Kidney capillary endothelial cell (primary cell): ENCODE measurements at regions not wholly inside any gene's neighbourhood (a gene's known extent, or its start where the extent isn't known, plus 50 kb on each side); places are given as distances from the start of the nearest gene placed in this dataset.
A peak's percentile ranks its signal among the peaks of the same experiment; 100 is the strongest.
"Not testable (repeated sequence)": the region's sequence is repeated elsewhere in the genome, so short reads cannot be mapped to it uniquely, and the experiment has no call there.

Source experiments
- DNase-seq: peaks from one replicate; pipeline ENCODE4 v3.0.0-alpha.2; 2018; ENCODE audit warnings: low spot score

GRCh38 chr6:71603021-71603420 is 283.3 kb upstream of the RIMS1 start:
- DNase-seq = no peak

GRCh38 chr6:71608646-71609045 is 277.7 kb upstream of the RIMS1 start:
- no peak for DNase-seq

DNA sequence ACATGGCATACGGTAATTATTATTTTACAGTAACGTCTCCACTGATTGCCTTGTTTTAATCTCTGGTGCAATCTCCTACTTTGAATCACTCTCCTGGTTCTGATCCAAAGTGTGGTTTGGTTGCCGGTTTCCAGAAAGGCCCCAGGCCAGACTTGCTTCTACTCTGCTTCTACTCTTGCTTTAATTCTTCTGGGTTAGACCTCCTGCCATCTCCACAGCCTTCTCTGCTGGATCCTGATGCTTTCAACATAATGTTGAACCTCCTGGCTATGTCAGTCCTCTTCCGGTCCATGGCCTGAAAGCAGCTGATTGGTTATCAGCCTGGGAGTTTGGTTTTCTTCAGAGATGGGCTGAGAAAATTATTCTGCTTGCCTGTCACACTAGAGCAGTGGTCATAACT is 266.5 kb upstream of the RIMS1 start:
- DNase-seq = no peak

GRCh38 chr6:71621918-71622519 is 264.3 kb upstream of the RIMS1 start:
- DNase-seq = peak; percentile 38

- no peak for DNase-seq
These were observed 244.2 kb upstream of the RIMS1 start for GRCh38 chr6:71642120-71642519.

DNA sequence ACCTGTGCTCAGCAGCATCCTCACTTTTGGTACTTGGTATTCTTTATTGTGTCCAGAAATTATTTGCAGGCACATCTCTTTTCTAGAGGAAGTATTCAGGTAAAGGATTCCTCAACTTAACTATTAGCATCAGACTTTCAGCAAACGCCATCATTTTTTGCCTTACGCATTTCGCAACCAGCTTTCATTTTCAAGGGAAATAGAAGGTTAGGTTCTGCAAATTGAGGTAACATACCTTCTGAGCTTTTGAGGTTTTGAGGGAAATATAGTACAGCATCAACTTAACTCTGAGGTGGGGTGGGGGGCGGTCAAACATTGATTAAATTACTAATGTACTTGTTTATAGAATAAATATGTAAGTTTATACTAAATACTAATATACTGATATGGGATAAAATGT is 243.6 kb upstream of the RIMS1 start:
- DNase-seq = no peak

DNA sequence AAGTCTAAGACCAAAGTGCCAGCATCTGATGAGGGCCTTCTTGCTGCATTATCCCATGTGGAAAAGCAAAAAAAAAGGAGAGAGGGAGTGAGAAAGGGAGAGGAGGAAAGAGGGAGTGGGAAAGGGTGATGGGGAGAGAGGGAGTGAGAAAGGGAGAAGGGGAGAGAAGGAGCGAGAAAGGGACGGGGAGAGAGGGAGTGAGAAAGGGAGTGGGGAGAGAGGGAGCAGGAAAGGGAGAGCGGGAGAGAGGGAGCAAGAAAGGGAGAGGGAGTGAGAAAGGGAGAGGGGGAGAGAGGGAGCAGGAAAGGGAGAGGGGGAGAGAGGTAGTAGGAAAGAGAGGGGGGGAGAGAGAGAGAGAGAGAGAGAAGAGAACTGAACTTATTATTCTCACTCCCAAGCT is 241.1 kb upstream of the RIMS1 start:
- DNase-seq = no peak

- DNase-seq = no peak
These were observed 236.4 kb upstream of the RIMS1 start for GRCh38 chr6:71649915-71650314.

DNA sequence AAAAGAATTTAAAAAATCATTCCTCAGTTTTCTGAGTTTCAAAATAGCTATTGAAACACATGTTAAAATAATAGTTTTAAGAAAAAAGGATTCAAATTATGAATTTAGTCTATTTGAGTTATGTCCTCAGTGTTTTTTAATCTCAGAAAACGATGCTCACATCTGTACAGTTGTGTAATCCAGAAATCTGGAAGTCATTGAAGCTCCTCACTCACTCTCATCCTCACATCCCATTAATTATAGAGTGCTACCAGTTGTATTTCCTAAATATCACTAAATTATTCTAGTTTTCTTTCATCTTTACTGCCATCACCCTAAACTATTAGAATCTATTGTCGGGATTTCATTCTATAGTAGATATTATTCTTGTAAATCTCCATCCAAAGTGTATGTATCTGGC is 234.7 kb upstream of the RIMS1 start:
- no peak for DNase-seq

DNA sequence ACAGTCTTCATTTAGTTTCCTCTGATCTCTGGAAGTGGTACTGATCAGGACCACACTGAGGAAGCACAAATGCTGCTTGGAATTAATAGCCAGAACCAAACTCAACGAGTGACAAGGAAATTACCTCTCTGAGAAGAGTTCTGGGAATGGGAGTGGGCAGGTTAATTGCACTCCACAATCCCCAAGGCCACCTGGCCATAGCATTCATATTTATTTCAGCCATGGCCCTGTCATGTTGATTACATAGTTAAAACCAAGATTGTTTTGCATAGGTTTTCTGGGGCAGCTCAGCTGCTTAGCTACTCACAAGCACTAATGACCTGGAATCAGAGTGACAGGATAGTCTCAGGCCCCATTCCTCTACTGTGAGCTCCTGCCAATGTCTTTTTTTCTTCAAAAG is 230.2 kb upstream of the RIMS1 start:
- DNase-seq = no peak

GRCh38 chr6:71665931-71666330 is 220.4 kb upstream of the RIMS1 start:
- DNase-seq = no peak

DNA sequence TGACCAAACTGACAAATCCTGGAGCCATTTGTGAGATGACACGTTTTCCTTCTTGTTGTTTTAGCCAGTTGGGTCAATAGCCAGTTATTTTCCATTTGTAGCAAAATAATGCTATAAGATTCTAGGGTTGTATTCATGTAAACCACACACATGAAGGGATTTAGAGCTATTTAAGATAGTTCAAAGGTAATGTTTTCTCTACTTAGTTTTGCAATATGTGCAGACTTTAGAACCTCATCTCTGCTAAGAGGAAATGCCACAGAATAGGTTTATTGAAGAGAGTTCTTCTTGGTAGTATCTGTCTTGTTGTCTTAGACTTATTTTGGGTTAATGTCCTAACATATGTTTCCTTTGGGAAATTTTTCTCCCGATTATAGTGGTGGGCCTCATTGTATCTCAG is 213.5 kb upstream of the RIMS1 start:
- DNase-seq = no peak

- no peak for DNase-seq
These were observed 211.0 kb upstream of the RIMS1 start for GRCh38 chr6:71675386-71675785.

DNA sequence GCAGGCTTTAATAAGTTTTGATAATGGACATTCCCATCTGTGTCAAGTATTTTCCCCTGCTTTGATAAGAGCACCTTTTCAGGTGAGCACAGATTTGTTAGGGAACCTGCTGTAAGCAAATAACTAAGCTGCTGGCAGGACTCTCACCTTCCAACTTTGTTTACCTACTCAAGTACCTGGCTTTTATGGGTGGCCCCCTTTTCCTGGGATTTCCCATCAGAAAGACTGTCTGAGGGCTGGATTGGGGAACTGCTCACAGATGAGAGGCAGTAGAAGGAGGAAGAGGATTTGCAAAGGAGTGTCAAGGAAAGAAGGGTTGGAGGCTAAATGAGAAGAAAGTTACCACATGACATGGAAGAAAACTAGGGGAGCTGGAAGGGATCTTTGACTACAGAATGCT is 210.1 kb upstream of the RIMS1 start:
- no peak for DNase-seq

GRCh38 chr6:71678091-71678490 is 208.3 kb upstream of the RIMS1 start:
- no peak for DNase-seq

GRCh38 chr6:71681234-71681867 is 205.0 kb upstream of the RIMS1 start:
- DNase-seq = no peak

DNA sequence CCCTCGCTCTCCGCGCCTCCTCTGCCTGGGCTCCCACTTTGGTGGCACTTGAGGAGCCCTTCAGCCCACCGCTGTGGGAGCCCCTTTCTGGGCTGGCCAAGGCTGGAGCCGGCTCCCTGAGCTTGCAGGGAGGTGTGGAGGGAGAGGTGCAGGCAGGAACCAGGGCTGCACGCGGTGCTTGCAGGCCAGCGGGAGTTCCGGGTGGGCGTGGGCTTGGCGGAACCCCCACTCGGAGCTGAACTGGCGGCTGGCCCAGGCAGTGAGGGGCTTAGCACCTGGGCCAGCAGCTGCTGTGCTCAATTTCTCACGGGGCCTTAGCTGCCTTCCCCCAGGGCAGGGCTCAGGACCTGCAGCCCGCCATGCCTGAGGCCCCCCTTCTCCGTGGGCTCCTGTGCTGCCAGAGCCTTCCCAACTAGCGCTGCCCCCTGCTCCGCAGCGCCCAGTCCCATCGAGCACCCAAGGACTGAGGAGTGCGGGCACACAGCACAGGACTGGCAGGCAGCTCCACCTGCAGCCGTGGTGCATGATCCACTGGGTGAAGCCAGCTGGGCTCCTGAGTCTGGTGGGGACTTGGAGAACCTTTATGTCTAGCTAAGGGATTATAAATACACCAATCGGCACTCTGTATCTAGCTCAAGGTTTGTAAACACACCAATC is 200.2 kb upstream of the RIMS1 start:
- not testable (repeated sequence) for DNase-seq

GRCh38 chr6:71698702-71699101 is 187.6 kb upstream of the RIMS1 start:
- DNase-seq = no peak

DNA sequence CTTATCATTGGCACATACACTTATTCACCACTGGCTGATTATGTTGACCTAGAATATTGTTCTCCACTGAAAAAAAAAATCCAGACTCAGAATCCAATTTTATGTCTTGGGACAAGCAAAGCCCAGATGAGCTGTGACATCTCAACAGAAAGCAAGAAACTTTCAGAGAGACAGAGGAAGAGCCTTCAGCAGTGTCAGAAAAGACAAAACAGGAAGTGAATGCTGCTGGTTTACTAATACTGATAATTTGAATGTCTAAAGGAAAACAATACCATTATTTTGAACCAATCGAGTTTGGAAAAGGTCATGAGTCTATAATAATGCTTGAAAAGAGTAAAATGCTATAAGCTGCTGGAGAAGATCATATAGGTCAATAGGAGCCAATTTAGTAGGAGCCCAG is 179.8 kb upstream of the RIMS1 start:
- DNase-seq = no peak

- DNase-seq = no peak
These were observed 179.3 kb upstream of the RIMS1 start for GRCh38 chr6:71707059-71707458.

DNA sequence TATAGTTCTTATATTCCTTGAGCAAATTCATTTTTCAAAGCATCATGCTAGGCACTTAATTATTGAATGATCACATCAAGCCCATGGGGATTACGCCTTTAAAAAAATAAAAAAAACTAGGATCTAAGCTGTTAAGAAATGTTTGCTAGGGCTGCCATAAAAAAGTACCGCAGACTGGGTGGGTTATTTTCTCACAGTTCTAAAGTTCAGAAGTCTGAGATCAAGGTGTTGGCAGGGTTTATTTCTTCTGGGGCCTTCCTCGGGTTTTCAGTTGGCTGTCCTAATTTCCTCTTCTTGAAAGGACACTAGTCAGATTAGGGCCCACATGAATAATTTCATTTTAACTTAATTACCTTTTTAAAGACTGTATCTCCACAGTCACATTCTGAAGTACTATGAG is 165.6 kb upstream of the RIMS1 start:
- no peak for DNase-seq

- peak; percentile 70 for DNase-seq
These were observed 164.7 kb upstream of the RIMS1 start for GRCh38 chr6:71721642-71722041.

- no peak for DNase-seq
These were observed 163.6 kb upstream of the RIMS1 start for GRCh38 chr6:71722736-71723135.
